Skeletal muscle tissue (tissue), 3 donors: ENCODE measurements at regions not wholly inside any gene's neighbourhood (a gene's known extent, or its start where the extent isn't known, plus 50 kb on each side); places are given as distances from the start of the nearest gene placed in this dataset.
A peak's percentile ranks its signal among the peaks of the same experiment; 100 is the strongest.

ENCODE experiments used
- H3K27ac ChIP-seq: one replicate; pipeline ENCODE4 v1.7.0; 2013; ENCODE audit warnings: mild to moderate bottlenecking, low read depth, low read length, inconsistent platforms
- H3K27me3 ChIP-seq, 3 donors: one replicate each; pipeline ENCODE4 v1.7.0; 2013; ENCODE audit warnings: low read length in 3 of 3; ENCODE audit not compliant: control insufficient read depth in 3 of 3, insufficient read depth in 3 of 3
- H3K36me3 ChIP-seq, 3 donors: one replicate each; pipeline ENCODE4 v1.7.0; 2013; ENCODE audit warnings: low read length in 3 of 3; ENCODE audit not compliant: control insufficient read depth in 3 of 3, insufficient read depth in 3 of 3
- H3K4me1 ChIP-seq, 3 donors: one replicate each; pipeline ENCODE4 v1.7.0; 2013; ENCODE audit warnings: low read length in 3 of 3, mild to moderate bottlenecking in 3 of 3; ENCODE audit not compliant: control insufficient read depth in 3 of 3, insufficient read depth in 3 of 3
- H3K4me3 ChIP-seq, 3 donors: one replicate each; pipeline ENCODE4 v1.7.0; 2013; ENCODE audit warnings: low read length in 3 of 3
- H3K9ac ChIP-seq, 3 donors: one replicate each; pipeline ENCODE4 v1.7.0; 2013; ENCODE audit warnings: low read length in 3 of 3, mild to moderate bottlenecking in 3 of 3, moderate library complexity in 2 of 3, low read depth in 1 of 3
- H3K9me3 ChIP-seq, 3 donors: one replicate each; pipeline ENCODE4 v1.7.0; 2013; ENCODE audit warnings: low read length in 3 of 3; ENCODE audit not compliant: control insufficient read depth in 3 of 3
- donor health status: Osteomylitis.

DNA sequence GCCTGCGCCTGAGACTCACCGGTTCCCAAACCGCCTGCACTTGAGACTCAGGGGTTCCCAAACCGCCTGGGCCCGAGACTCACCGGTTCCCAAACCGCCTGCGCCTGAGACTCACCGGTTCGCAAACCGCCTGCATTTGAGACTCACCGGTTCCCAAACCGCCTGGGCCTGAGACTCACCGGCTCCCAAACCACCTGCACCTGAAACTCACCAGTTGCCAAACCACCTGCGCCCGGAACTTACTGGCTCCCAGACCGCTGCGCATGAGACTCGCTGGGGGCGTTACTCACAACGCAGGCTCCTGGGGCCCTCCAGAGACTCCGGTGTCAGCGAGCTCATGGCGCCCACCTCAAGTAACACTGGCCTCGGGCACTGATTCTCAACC, 90.2 kb downstream of the DACT2 start:
- Histone ChIP-seq H3K9me3 (no peaks in the 10 kb centered on the region), H3K36me3 (no peaks in the 10 kb centered on the region), H3K27ac (no peak overlapping the region), H3K9ac (no peak overlapping the region), H3K27me3 (peaks cover 26 to 34% (median 32%) of the 10 kb centered on the region in 3 donors), H3K4me3 (no peak overlapping the region), H3K4me1 (peaks cover 0 to 7% (median 6%) of the 10 kb centered on the region in 3 donors)

DNA sequence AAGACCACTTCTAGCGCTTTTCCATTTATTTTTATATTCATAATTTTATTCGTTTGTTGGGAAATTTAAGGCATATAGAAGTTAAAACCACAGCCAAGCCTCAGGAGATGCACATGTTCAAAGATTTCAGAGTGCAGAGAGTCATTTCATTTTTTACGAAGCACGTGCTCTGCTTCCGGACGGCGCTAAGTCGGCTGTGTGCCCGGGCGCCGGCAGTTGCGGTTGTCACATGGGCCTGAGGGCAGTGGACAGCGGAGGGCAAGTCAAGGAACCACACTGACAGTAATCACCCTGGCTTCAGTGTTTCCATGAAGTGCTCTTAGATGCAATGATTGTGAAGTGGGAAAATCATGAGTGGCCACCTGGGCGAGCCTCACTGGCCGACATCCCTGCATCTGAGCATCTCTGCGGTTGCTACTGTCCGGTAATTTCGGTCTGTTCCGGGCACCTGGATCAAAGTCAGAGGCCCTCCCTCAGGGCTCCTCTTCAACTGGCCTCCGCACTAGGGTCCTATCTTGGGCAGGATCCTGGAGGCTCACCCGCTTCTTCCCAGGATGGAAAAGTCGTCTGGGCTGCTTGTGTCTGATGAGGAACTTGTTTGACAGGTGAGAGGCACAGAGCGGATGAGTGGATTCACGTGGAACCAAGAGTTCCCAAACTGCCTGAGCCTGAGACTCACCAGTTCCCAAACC, 90.8 kb downstream of the DACT2 start:
- Histone ChIP-seq H3K27ac (no peak overlapping the region), H3K4me1 (peaks cover 0 to 7% (median 6%) of the 10 kb centered on the region in 3 donors), H3K4me3 (no peak overlapping the region), H3K9ac (no peak overlapping the region), H3K9me3 (no peaks in the 10 kb centered on the region), H3K27me3 (peaks cover 26 to 36% (median 32%) of the 10 kb centered on the region in 3 donors), H3K36me3 (no peaks in the 10 kb centered on the region)

DNA sequence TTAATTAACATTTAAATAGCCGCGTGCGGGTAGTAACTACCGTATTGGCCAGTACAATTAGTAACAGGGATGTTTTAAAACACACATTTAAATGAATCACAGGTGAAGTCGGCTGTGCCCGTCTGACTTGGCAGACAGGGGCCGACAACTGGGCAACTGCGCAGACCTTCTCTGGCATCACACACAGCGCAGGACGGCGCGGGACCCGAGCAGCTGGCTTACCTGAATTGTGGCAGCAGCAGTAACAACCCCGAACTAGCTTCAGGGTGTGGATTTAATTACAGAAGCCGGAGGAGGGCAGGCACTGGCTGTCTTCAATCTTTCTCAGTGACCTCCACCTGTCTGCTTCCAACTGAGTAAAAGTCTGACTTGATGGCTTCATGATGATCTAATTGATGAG, 91.7 kb downstream of the DACT2 start:
- H3K36me3 ChIP-seq: no peaks in the 10 kb centered on the region
- peaks cover 0 to 7% (median 6%) of the 10 kb centered on the region in 3 donors for H3K4me1 ChIP-seq
- H3K27ac ChIP-seq: no peak overlapping the region
- peaks cover 26 to 38% (median 32%) of the 10 kb centered on the region in 3 donors for H3K27me3 ChIP-seq
- H3K9me3 ChIP-seq: no peaks in the 10 kb centered on the region
- H3K9ac ChIP-seq: no peak overlapping the region
- no peak overlapping the region for H3K4me3 ChIP-seq

DNA sequence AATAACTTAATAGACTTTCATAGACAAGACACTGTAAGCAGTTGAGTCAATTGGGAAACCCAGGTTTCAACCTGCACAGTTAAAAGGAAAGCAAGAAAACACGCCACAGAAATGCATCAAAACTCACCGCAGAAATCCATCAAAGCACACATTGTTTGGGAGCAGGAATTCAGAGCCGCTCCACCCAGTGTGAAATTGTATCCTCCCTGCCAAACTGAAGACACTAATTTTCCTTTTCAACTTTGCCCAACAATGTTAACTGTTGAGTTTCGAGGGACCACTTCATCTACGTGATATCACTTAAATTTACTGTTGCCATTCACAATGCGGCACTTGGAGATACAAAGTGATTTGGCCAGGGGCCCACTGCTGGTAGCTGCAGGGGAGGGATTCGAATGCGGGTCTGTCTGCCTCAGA, 92.7 kb downstream of the DACT2 start:
- no peak overlapping the region for H3K27ac ChIP-seq
- H3K4me3 ChIP-seq: no peak overlapping the region
- H3K9ac ChIP-seq: no peak overlapping the region
- H3K9me3 ChIP-seq: no peaks in the 10 kb centered on the region
- peaks cover 0 to 7% (median 6%) of the 10 kb centered on the region in 3 donors for H3K4me1 ChIP-seq
- H3K36me3 ChIP-seq: no peaks in the 10 kb centered on the region
- peaks cover 19 to 33% (median 29%) of the 10 kb centered on the region in 3 donors for H3K27me3 ChIP-seq

DNA sequence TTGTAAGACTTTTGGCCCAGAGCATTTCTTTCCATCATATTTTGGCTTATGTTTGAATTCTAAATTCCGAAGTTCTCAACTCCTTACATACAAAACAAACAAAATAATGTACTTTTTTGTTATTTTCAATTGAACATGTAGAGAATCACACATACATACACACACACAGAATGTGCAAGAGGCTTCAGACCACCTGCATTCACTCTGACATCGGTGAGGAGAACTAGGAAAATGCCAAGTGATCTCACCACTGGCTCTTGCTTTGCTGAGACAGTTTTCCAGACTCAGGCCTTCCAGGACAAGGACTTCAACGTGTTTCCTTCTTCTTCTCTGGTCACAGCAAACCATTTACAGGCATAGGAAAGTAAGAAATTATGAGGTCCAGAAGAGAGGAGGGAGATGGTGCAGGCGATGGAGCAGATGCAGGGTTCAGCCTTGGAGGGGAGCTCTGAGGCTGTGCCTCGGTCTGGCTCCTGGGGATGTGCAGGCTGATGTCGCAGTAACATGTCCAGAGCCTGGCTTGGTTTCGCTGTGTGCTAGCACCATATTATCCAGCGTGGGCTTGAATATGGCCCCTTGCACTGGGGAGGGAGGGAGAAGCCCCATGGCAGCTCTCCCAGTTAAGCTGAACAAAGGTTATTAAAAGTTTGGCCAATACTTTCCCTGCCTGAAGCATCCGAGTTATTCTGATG, 93.4 kb downstream of the DACT2 start:
- no peak overlapping the region for H3K27ac ChIP-seq
- H3K27me3 ChIP-seq: peaks cover 13 to 28% (median 25%) of the 10 kb centered on the region in 3 donors
- peaks cover 0 to 7% (median 6%) of the 10 kb centered on the region in 3 donors for H3K4me1 ChIP-seq

DNA sequence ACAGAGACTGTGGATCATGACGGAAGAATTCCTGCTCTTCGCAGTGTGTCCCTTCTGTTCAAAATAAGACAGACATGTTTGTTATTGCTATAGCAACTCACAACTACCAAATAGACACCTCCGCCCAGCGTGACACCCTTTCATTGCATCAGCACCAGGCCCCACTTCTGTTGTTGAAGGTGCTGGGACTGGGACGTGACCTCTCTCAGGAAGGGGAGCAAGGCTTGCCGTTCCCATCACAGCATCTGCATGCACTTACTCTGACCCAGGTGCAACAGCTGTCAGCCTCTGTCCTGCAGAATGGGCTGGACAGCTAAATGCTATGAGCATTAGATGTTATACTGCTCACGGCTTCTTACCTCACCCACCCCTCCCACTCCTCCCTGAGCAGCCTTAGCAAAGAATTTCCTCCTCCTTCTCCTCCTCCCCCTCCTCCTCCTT, 94.1 kb downstream of the DACT2 start:
- peaks cover 9 to 25% (median 21%) of the 10 kb centered on the region in 3 donors for H3K27me3 ChIP-seq
- H3K9me3 ChIP-seq: no peaks in the 10 kb centered on the region
- no peaks in the 10 kb centered on the region for H3K36me3 ChIP-seq
- peak overlapping the region in 1 of 3 donors; percentile 20 for H3K4me3 ChIP-seq
- H3K9ac ChIP-seq: no peak overlapping the region
- peaks cover 0 to 7% (median 6%) of the 10 kb centered on the region in 3 donors for H3K4me1 ChIP-seq
- no peak overlapping the region for H3K27ac ChIP-seq

More for the DNA sequence above, 93.4 kb downstream of the DACT2 start:
- Histone ChIP-seq H3K9ac (peak overlapping the region in 1 of 3 donors; percentile 24), H3K4me3 (no peak overlapping the region), H3K9me3 (no peaks in the 10 kb centered on the region), H3K36me3 (no peaks in the 10 kb centered on the region)

DNA sequence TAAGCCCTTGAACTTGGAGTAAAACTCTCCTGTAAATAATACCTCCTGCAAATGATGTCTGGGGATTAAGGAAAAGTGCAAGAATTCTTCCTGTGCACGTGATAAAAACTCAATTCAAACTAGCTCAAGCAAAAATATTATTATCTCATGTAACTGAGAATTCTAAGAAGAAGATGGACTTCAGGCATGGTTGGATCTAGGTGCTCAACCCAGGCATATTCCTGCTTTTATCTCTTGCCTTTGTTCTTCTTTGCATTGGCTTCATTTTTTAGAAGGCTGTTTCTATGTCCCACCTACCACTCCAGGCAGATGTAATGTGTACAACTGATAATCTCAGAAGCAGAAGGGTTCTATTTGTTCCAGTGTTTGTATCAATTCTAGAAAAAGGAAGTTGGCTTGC, 95.8 kb downstream of the DACT2 start:
- Histone ChIP-seq H3K9ac (no peak overlapping the region), H3K4me3 (no peak overlapping the region), H3K36me3 (no peaks in the 10 kb centered on the region), H3K27ac (no peak overlapping the region), H3K27me3 (peaks cover 9 to 21% (median 18%) of the 10 kb centered on the region in 3 donors), H3K4me1 (peaks cover 3 to 13% (median 10%) of the 10 kb centered on the region in 3 donors), H3K9me3 (no peaks in the 10 kb centered on the region)

DNA sequence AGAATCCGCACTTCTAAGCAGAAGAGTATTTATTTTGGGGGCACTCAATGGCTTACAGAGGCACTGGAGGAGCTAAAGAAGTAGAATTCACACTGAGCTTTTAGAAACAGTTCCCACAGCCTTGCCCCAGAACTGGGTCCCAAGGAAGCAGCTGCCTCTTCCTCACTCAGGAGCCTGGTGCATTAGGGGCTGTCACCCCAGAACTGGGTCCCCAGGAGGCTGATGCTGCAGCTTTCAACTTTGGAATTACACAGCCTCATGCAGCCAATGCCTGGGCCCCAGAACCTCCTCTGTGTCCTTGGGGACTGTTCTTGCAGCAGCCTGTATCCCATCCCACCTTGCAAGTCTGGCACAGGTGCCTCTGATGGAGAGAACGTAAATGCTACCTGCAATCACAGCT, 96.4 kb downstream of the DACT2 start:
- Histone ChIP-seq H3K36me3 (no peaks in the 10 kb centered on the region), H3K9me3 (no peaks in the 10 kb centered on the region), H3K9ac (no peak overlapping the region), H3K4me3 (no peak overlapping the region), H3K4me1 (peaks cover 3 to 14% (median 11%) of the 10 kb centered on the region in 3 donors), H3K27ac (no peak overlapping the region), H3K27me3 (peaks cover 9 to 21% (median 18%) of the 10 kb centered on the region in 3 donors)

DNA sequence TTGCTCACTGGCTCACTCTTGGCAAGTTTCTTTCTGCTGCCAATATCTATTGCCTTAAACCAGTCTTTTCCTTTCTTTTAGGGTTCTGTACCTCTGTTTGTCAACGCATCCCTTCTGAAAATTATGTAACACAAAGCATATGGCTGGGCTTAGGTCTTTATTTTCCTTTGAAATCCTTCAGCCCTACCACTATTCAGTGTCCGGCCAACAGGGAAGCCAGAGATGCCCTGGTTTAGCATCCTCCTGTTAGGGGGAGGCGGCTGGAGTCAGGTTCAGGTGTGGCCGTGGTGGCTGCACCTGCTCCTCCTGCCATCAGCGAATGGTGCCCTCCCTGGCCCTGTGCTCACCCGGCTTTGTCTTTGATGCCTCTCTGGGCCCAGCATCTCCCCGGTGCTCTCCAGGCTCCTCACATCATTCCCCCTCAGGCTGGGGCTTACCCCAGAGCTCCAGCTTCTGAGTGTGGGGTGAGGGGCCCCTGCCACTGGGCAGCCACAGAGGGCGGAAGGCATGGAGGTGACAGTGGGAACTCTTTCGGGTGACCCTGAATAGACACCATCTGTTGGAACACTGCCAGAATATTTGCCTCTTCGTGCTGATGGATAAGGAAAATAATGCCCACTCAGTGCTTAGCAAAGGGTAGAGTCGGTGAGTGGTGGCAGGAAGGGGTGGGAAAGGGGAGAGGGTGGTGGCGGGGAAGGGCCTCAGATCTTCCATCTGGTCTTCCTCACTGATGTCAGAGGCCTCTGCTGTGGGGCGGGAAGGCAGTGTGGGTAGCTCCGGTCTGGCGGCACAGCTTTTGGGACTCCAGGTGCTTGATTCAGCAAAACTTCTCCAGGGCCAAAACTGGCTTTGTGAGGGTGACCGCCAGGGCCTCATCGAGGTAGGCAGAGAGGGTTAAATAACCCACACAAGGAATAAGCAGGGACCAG, 97.2 kb downstream of the DACT2 start:
- H3K4me1 ChIP-seq: peaks cover 3 to 14% (median 13%) of the 10 kb centered on the region in 3 donors
- peaks cover 9 to 14% (median 12%) of the 10 kb centered on the region in 3 donors for H3K27me3 ChIP-seq
- H3K9me3 ChIP-seq: no peaks in the 10 kb centered on the region
- H3K27ac ChIP-seq: no peak overlapping the region
- H3K4me3 ChIP-seq: no peak overlapping the region
- no peaks in the 10 kb centered on the region for H3K36me3 ChIP-seq
- H3K9ac ChIP-seq: no peak overlapping the region
